Natural killer cell treated with Interleukin-12 subunit alpha and Interleukin-12 subunit beta and Interleukin-15 and Interleukin-18, amount 100 ng/mL, for 72 hours (primary cell): ENCODE measurements at regions not wholly inside any gene's neighbourhood (a gene's known extent, or its start where the extent isn't known, plus 50 kb on each side); places are given as distances from the start of the nearest gene placed in this dataset.
"Not testable (repeated sequence)": the region's sequence is repeated elsewhere in the genome, so short reads cannot be mapped to it uniquely, and the experiment has no call there.

Experiments
- ATAC-seq, 2 donors: fragments of 150-1000 bp; cut with Tn5 transposase in 1 of 2; sonication (Bioruptor Pico), chemical (Tn5 transposase) in 1 of 2; 2 replicates each; pipeline ENCODE4 v1.10.0; 2021
- DNase-seq: peaks from one replicate; pipeline ENCODE4 v3.0.0; 2022; ENCODE audit warnings: low spot score
- H3K27ac Mint-ChIP-seq, 2 donors: 1 replicate in 1 of 2; 2 replicates in 1 of 2; pipeline ENCODE4 v1.8.0; 2022; ENCODE audit warnings: mixed read lengths in 2 of 2, mild to moderate bottlenecking in 1 of 2, moderate library complexity in 1 of 2
- H3K27me3 Mint-ChIP-seq, 2 donors: 1 replicate in 1 of 2; 2 replicates in 1 of 2; pipeline ENCODE4 v1.8.0; 2022; ENCODE audit warnings: mixed read lengths in 2 of 2
- H3K36me3 Mint-ChIP-seq: one replicate; pipeline ENCODE4 v1.8.0; 2022; ENCODE audit warnings: mixed read lengths
- H3K4me1 Mint-ChIP-seq, 2 donors: 1 replicate in 1 of 2; 2 replicates in 1 of 2; pipeline ENCODE4 v1.8.0; 2022; ENCODE audit warnings: low read depth in 2 of 2, mixed read lengths in 2 of 2, mild to moderate bottlenecking in 1 of 2
- H3K4me3 Mint-ChIP-seq: one replicate; pipeline ENCODE4 v1.8.0; 2022; ENCODE audit warnings: mixed read lengths
- H3K9me3 Mint-ChIP-seq: 2 replicates; pipeline ENCODE4 v1.8.0; 2022; ENCODE audit warnings: mixed read lengths

DNA sequence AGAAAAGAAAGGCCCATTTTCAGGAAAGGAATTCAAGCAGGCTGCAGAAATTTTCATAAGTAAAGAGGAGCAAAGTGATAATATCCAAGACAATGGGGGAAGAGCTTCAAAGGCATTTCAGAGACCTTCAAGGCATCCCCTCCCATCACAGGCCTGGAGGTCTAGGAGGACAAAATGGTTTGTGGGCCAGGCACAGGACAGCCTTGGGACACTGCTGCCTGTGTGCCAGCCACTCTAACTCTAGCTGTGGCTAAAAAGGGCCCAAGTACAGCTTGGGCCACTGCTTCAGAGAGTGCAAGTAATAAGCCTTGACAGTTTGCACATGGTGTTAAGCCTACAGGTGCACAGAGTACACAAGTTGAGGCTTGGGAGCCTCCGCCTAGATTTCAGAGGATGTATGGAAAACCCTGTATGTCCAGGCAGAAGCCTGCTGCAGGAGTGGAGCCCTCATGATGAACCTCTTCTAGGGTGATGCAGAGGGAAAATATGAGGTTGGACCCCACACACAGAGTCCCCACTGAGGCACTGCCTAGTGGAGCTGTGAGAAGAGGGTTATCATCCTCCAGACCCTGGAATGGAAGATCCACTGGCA lies 51.8 kb upstream of the ZSWIM5 start:
- H3K27me3 Mint-ChIP-seq, result peaks cover 11 to 16% of the 10 kb centered on the region in 2 donors
- no peak overlapping the region for H3K4me3 Mint-ChIP-seq
- no peak for ATAC-seq
- H3K4me1 Mint-ChIP-seq, result no peaks in the 10 kb centered on the region
- no peak overlapping the region for H3K27ac Mint-ChIP-seq
- peaks cover 18% of the 10 kb centered on the region for H3K36me3 Mint-ChIP-seq
- no peak for DNase-seq
- peaks cover 14% of the 10 kb centered on the region for H3K9me3 Mint-ChIP-seq

- Mint-ChIP-seq H3K4me3 (no peak overlapping the region), H3K27ac (no peak overlapping the region), H3K36me3 (peaks cover 18% of the 10 kb centered on the region), H3K4me1 (no peaks in the 10 kb centered on the region), H3K9me3 (peaks cover 14% of the 10 kb centered on the region), H3K27me3 (peaks cover 14 to 23% of the 10 kb centered on the region in 2 donors)
- no peak for ATAC-seq
- no peak for DNase-seq
Measured at GRCh38 chr1:45259053-45259452, 52.6 kb upstream of the ZSWIM5 start.

- peaks cover 18% of the 10 kb centered on the region for H3K36me3 Mint-ChIP-seq
- DNase-seq, result no peak
- H3K27me3 Mint-ChIP-seq, result peaks cover 10 to 13% of the 10 kb centered on the region in 2 donors
- no peak overlapping the region for H3K4me3 Mint-ChIP-seq
- peaks cover 14% of the 10 kb centered on the region for H3K9me3 Mint-ChIP-seq
- no peaks in the 10 kb centered on the region for H3K4me1 Mint-ChIP-seq
- no peak overlapping the region for H3K27ac Mint-ChIP-seq
- no peak for ATAC-seq
Measured at GRCh38 chr1:45260244-45260643, 53.8 kb upstream of the ZSWIM5 start.

GRCh38 chr1:45263132-45263531 lies 56.7 kb upstream of the ZSWIM5 start:
- H3K36me3 Mint-ChIP-seq, result peaks cover 7% of the 10 kb centered on the region
- H3K4me3 Mint-ChIP-seq, result no peak overlapping the region
- no peak for DNase-seq
- peaks cover 5% of the 10 kb centered on the region for H3K9me3 Mint-ChIP-seq
- H3K27ac Mint-ChIP-seq, result no peak overlapping the region
- no peaks in the 10 kb centered on the region for H3K4me1 Mint-ChIP-seq
- ATAC-seq, result no peak
- peaks cover 10 to 13% of the 10 kb centered on the region in 2 donors for H3K27me3 Mint-ChIP-seq

- Mint-ChIP-seq H3K9me3 (no peaks in the 10 kb centered on the region), H3K27ac (no peak overlapping the region), H3K27me3 (peaks cover 13% of the 10 kb centered on the region in 2 donors), H3K4me1 (no peaks in the 10 kb centered on the region), H3K4me3 (no peak overlapping the region), H3K36me3 (no peaks in the 10 kb centered on the region)
- ATAC-seq, result no peak
- DNase-seq, result no peak
Measured at GRCh38 chr1:45265244-45265643, 58.8 kb upstream of the ZSWIM5 start.

DNA sequence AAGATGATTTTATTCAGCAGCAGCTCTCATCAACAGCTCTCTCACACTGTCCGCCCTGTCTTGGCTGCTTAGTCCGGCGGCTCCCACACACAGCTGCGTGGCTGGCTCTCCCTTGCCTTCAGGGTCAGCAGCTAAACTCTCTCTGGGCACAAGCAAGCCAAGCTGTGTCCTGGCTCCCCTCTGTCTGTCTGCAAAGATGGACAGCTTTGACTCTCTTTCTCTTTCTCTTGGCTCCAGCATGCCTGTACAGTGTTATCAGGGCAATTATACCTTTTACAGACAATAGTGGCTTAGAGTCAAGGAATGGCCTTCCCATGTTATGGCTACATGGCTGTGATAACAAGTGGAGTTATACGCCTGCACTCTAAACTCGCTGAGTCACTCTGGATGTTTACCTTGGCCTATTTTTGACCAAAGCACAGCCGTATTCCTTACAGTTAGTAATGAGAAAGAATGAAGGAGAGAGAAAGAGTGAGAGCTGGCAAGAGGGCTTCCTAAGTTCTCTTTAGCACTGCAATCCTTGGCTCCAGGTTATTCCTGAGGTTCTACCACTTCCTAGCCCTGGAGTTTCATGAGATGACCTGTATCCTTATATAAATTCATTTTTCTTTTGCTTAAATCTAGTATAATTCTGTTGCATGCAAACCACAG lies 59.9 kb upstream of the ZSWIM5 start:
- DNase-seq (no peak), ATAC-seq (no peak)
- H3K9me3 Mint-ChIP-seq, result no peaks in the 10 kb centered on the region
- no peaks in the 10 kb centered on the region for H3K36me3 Mint-ChIP-seq
- no peak overlapping the region for H3K27ac Mint-ChIP-seq
- H3K4me3 Mint-ChIP-seq, result no peak overlapping the region
- no peaks in the 10 kb centered on the region for H3K4me1 Mint-ChIP-seq
- H3K27me3 Mint-ChIP-seq, result peaks cover 13% of the 10 kb centered on the region in 2 donors

DNA sequence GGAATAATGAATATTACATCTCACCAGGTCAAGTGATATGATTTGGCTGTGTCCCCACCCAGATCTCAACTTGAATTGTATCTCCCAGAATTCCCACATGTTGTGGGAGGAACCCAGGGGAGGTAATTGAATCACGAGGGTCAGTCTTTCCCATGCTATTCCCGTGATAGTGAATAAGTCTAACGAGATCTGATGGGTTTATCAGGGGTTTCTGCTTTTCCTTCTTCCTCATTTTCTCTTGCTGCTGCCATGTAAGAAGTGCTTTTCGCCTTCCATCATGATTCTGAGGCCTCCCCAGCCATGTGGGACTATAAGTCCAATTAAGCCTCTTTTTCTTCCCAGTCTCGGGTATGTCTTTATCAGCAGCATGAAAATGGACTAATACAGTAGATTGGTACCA lies 58.4 kb upstream of the HPDL start:
- H3K27ac Mint-ChIP-seq, H3K4me1 Mint-ChIP-seq, H3K36me3 Mint-ChIP-seq, H3K27me3 Mint-ChIP-seq, H3K9me3 Mint-ChIP-seq, ATAC-seq, DNase-seq, H3K4me3 Mint-ChIP-seq: not testable (repeated sequence)

DNA sequence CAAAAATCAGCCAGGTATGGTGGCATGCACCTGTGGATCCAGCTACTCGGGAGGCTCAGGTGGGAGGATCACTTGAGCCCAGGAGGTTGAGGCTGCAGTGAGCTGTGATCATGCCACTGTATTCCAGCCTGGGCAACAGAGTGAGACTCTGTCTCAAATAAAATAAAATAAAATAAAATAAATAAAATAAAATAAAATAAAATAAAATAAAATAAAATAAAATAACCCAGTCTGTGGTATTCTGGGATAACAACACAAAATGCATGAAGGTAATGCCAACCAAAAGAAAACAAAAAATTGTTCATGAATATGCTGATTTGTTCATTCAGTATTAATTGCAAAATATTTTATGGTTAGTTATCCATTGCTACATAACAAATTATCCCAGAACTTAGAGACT lies 54.4 kb upstream of the HPDL start:
- not testable (repeated sequence) for DNase-seq, H3K27ac Mint-ChIP-seq, H3K36me3 Mint-ChIP-seq, H3K27me3 Mint-ChIP-seq, ATAC-seq, H3K4me1 Mint-ChIP-seq, H3K4me3 Mint-ChIP-seq, H3K9me3 Mint-ChIP-seq

- Mint-ChIP-seq H3K4me1 (no peaks in the 10 kb centered on the region), H3K27me3 (peaks cover 0 to 6% of the 10 kb centered on the region in 2 donors)
Measured at GRCh38 chr1:45272913-45273371, 53.8 kb upstream of the HPDL start.

DNA sequence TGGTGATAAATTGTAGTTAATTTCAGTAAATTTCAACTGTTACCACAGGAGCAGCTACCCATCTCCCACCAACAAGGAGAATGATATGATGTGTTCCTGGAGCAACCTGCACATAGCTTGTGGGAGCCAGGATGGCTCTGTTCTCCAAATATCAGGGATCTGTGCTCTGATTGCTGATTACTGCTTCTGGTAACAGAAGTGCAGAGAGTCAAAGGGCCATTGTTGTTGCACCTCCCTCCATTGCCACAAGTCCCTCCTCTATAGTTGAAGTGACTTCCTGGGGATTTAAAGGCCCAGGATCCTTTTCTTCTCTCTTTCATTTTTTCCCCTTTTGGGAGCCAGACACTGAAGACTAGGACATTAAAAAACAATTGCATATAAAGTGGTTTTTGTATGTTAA lies 51.6 kb upstream of the HPDL start:
- Mint-ChIP-seq H3K36me3 (peaks cover 6% of the 10 kb centered on the region), H3K4me3 (no peak overlapping the region), H3K9me3 (no peaks in the 10 kb centered on the region), H3K27me3 (peaks cover 6 to 10% of the 10 kb centered on the region in 2 donors), H3K4me1 (no peaks in the 10 kb centered on the region), H3K27ac (no peak overlapping the region)
- no peak for ATAC-seq
- no peak for DNase-seq

More at GRCh38 chr1:45272913-45273371, 53.8 kb upstream of the HPDL start:
- no peak overlapping the region for H3K27ac Mint-ChIP-seq
- no peak for DNase-seq
- peaks cover 6% of the 10 kb centered on the region for H3K36me3 Mint-ChIP-seq
- H3K9me3 Mint-ChIP-seq, result no peaks in the 10 kb centered on the region
- peak in 1 of 2 donors; percentile 43 for ATAC-seq
- no peak overlapping the region for H3K4me3 Mint-ChIP-seq
